ENCODE measurements at regions not wholly inside any gene's neighbourhood (a gene's known extent, or its start where the extent isn't known, plus 50 kb on each side); places are given as distances from the start of the nearest gene placed in this dataset.

DNA sequence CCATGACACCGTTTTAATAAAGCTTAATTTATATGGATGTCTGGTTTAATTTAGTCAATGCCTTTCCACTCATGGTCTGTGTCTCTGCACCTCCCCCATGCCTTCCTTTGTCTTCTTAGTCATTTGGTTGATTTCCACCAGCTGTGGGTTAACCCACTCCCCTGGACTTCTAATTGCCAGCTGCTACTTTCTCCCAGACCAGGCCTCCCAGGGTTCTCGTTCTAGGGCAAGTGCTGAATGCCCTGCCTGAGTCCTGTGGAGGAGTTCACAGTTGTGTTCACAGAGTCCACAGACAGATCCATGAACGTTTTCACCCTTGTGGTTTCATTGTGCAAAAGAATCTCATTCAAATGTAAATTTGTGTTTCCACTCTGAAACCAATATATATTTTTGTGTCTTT is 243.4 kb downstream of the NUF2 start:
- Histone ChIP-seq H3K4me2 (no peak overlapping the region), H3K27ac (ENCODE audit: low read depth in 2 of 2, low read length in 1 of 2) (no peak overlapping the region), H3K27me3 (ENCODE audit: insufficient read depth) (no peaks in the 10 kb centered on the region), H3K4me1 (ENCODE audit: control insufficient read depth in 1 of 2, insufficient read depth in 2 of 2, low read depth in 1 of 2, low read length in 1 of 2) (peaks cover 0 to 4% of the 10 kb centered on the region in 2 experiments; a peak in 2 of 4 replicates), H3K79me2 (ENCODE audit: insufficient read depth) (no peaks in the 10 kb centered on the region), H4K20me1 (ENCODE audit: insufficient read depth) (no peaks in the 10 kb centered on the region), H2AFZ (ENCODE audit: low read depth) (no peak overlapping the region), H3K9me2 (no peaks in the 10 kb centered on the region), H3F3A (replicated peaks; ENCODE audit: insufficient read depth) (no peaks in the 10 kb centered on the region), H3K9me3 (no peaks in the 10 kb centered on the region), H3K36me3 (replicated peaks in 1 of 2; ENCODE audit: control insufficient read depth in 1 of 2, insufficient read depth in 2 of 2, low read length in 1 of 2) (no peaks in the 10 kb centered on the region), H3K9ac (no peak overlapping the region), H3K4me3 (ENCODE audit: low read depth in 2 of 2, low read length in 1 of 2) (no peak overlapping the region)
- 3% methylated on average over 3 of the region's 3 CpGs for WGBS (ENCODE audit: low lambda C conversion rate)
- POLR2A ChIA-PET, result no interaction called here
- TF ChIP-seq POLR2AphosphoS5 (IDR thresholded peaks at IDR 0.05; ENCODE audit: low read depth, low read length) (no peak), TCF12 (IDR thresholded peaks at IDR 0.05) (no peak), RFX5 (IDR thresholded peaks at IDR 0.05; ENCODE audit: low read length) (no peak), USF1 (IDR thresholded peaks at IDR 0.05; ENCODE audit: borderline replicate concordance, low read depth) (no peak)
- TF ChIP-seq, protein P1, sequence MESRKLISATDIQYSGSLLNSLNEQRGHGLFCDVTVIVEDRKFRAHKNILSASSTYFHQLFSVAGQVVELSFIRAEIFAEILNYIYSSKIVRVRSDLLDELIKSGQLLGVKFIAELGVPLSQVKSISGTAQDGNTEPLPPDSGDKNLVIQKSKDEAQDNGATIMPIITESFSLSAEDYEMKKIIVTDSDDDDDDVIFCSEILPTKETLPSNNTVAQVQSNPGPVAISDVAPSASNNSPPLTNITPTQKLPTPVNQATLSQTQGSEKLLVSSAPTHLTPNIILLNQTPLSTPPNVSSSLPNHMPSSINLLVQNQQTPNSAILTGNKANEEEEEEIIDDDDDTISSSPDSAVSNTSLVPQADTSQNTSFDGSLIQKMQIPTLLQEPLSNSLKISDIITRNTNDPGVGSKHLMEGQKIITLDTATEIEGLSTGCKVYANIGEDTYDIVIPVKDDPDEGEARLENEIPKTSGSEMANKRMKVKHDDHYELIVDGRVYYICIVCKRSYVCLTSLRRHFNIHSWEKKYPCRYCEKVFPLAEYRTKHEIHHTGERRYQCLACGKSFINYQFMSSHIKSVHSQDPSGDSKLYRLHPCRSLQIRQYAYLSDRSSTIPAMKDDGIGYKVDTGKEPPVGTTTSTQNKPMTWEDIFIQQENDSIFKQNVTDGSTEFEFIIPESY (IDR thresholded peaks at IDR 0.05; ENCODE audit: borderline replicate concordance, low read depth), result no peak
- no peak for DNase-seq
- CTCF ChIA-PET, result interaction anchor here (1.1 kb wide), 1 partner anchor 9 kb away, joined by 3 read pairs; no protein-coding TSS in a partner anchor

DNA sequence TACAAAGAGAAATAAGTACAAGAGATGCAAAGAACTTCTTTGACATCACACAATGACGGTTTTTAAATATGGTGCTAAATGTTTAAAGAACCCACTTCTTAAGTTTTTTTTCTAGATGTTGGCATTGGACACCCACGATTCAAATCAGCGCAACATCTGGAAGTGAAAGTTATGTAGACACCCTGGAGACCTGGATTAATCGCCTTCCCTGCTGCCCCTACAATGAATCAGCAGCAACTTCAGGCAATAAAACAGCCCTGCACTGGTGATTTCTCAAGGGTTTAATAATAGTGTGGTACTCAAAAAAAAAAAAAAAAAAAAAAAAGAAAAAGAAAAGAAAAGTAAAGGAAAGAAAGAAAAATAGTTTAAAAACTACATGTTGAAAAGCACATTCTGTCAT is 248.3 kb downstream of the NUF2 start:
- DNase-seq, result no peak
- POLR2A ChIA-PET, result no interaction called here
- H3K9me2 ChIP-seq, result no peaks in the 10 kb centered on the region
- H3K4me1 ChIP-seq (ENCODE audit: control insufficient read depth in 1 of 2, insufficient read depth in 2 of 2, low read depth in 1 of 2, low read length in 1 of 2), result no peaks in the 10 kb centered on the region; a peak in 2 of 4 replicates
- no peak overlapping the region for H2AFZ ChIP-seq (ENCODE audit: low read depth)
- CTCF ChIA-PET, result no interaction called here
- no peaks in the 10 kb centered on the region for H3F3A ChIP-seq (replicated peaks; ENCODE audit: insufficient read depth)
- no peak overlapping the region for H3K4me3 ChIP-seq (ENCODE audit: low read depth in 2 of 2, low read length in 1 of 2)
- no peaks in the 10 kb centered on the region for H3K79me2 ChIP-seq (ENCODE audit: insufficient read depth)
- 36% methylated on average over 4 of the region's 4 CpGs for WGBS (ENCODE audit: low lambda C conversion rate)
- no peak overlapping the region for H3K9ac ChIP-seq
- TF ChIP-seq FOXJ3 (CRISPR knock-in tag; IDR thresholded peaks at IDR 0.05), result no peak
- TF ChIP-seq GATA2 (CRISPR knock-in tag; IDR thresholded peaks at IDR 0.05), result no peak
- TF ChIP-seq FOSL2 (IDR thresholded peaks at IDR 0.05; ENCODE audit: borderline replicate concordance, low read depth), result no peak
- TF ChIP-seq FOXM1 (IDR thresholded peaks at IDR 0.05; ENCODE audit: low read depth), result no peak
- TF ChIP-seq TCF12 (IDR thresholded peaks at IDR 0.05), result no peak
- TF ChIP-seq USF2 (IDR thresholded peaks at IDR 0.05; ENCODE audit: borderline replicate concordance, low read depth, low read length), result no peak
- no peak for TF ChIP-seq USF1 (IDR thresholded peaks at IDR 0.05; ENCODE audit: borderline replicate concordance, low read depth)
- TF ChIP-seq EP300 (IDR thresholded peaks at IDR 0.05; ENCODE audit: borderline replicate concordance in 1 of 2, low read depth in 1 of 2, low read length in 1 of 2), result no peak
- TF ChIP-seq MEF2A (IDR thresholded peaks at IDR 0.05; ENCODE audit: borderline replicate concordance, low read depth), result no peak
- TF ChIP-seq SMC3 (IDR thresholded peaks at IDR 0.05; ENCODE audit: low read depth, low read length), result no peak
- no peak for TF ChIP-seq REST (IDR thresholded peaks at IDR 0.05; ENCODE audit: low read depth, low read length)
- no peak overlapping the region for H3K27ac ChIP-seq (ENCODE audit: low read depth in 2 of 2, low read length in 1 of 2)
- H3K4me2 ChIP-seq, result no peak overlapping the region
- no peaks in the 10 kb centered on the region for H3K27me3 ChIP-seq (ENCODE audit: insufficient read depth)
- no peaks in the 10 kb centered on the region for H3K36me3 ChIP-seq (replicated peaks in 1 of 2; ENCODE audit: control insufficient read depth in 1 of 2, insufficient read depth in 2 of 2, low read length in 1 of 2)
- H3K9me3 ChIP-seq, result no peaks in the 10 kb centered on the region
- H4K20me1 ChIP-seq (ENCODE audit: insufficient read depth), result no peaks in the 10 kb centered on the region

All from SK-N-SH (cell line).